ENCODE measurements at regions not wholly inside any gene's neighbourhood (a gene's known extent, or its start where the extent isn't known, plus 50 kb on each side); places are given as distances from the start of the nearest gene placed in this dataset.

DNA sequence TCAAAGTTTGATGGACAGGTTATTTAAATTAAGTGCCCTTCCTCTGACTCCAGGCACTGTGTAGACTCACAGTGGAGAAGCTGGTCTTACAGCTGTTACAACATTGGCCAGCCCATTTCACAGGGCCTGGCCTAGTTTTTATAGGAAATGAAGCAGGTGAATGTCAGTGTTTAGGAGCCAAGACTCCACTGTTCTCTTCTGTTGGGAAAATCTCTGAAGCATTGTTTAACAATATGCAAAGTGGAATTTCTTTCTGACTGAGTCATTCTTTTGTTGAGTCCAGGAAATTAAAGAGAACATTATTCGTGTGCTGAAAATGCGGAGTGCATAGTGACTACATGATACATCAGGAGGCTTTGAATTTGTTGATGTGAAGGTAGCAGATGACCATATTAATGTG lies 64.7 kb downstream of the ARRDC4 start:
- DNase-seq (ENCODE audit: low read depth in 2 of 2): no peak

DNA sequence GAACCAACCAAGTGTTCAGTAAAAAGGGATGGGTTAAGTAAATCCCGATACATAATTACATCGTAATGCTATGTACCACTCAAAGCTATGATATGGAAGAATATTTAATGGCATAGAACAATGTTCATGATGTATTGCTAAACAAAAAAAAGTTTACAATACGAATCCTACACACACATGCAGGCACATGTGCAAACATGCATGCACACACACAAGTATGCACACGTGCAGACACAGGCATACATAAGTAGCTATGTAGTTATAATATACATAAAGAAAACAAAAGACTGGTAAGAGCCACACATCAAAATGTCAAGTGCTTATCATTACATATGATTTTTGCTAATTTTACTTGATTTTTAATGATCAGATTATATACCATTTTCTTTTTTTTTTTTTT lies 74.2 kb downstream of the ARRDC4 start:
- DNase-seq (ENCODE audit: low read depth in 2 of 2): no peak

DNA sequence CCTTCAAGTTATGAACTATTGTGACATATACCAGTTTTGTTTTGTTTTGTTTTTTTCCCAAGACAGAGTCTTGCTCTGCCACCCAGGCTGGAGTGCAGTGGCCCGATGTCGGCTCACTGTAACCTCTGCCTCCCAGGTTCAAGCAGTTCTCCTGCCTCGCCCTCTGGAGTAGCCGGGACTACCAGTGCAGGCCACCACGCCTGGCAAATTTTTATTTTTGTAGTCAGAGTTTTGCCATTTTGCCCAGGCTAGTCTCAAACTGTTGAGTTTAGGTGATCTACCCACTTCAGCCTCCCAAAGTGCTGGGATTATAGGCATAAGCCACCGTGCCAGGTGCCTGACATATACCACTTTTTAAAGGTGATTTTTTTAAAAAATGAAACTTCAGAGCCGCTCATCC lies 74.6 kb downstream of the ARRDC4 start:
- DNase-seq (ENCODE audit: low read depth in 2 of 2): no peak

DNA sequence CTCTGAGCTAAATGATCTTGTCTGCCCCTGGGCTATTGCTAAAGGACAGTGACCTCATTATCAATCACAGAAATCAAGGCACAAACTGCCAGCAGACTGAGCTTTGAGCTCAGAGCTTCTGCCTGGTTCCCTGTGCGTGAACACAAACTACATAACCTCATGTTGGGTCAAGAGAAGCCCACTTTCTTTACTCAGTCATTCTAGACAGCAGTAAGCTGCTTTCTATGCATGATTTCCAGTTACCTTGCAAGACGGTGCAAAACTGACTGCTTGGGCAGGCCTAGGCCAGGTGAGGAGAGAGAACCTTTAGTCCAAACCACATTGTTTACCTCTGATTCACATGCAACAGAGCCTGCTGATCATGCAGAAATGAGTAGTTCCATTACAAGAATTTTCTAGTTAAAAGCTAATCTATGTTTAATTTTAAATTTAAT lies 75.1 kb downstream of the ARRDC4 start:
- DNase-seq (ENCODE audit: low read depth in 2 of 2): no peak

DNA sequence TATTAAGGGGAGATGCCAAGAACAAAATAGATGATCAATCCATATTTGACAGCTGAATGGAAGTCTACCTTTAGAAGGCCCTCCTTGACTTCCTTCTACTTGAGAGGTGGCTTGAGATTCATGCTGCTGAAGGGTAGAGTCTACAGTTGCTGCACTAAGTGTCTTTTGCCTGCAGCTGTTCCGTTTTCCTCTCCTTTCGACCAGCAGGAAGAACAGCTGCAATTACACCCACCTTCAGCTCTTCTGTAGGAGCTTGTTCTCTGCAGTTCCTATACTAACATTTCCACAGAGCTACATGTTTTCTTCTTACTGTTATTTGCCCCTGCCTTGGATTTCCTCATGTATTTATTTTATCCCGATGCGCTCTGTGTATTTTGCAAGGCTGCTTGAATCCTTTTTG lies 79.1 kb downstream of the ARRDC4 start:
- DNase-seq (ENCODE audit: low read depth in 2 of 2): no peak

DNA sequence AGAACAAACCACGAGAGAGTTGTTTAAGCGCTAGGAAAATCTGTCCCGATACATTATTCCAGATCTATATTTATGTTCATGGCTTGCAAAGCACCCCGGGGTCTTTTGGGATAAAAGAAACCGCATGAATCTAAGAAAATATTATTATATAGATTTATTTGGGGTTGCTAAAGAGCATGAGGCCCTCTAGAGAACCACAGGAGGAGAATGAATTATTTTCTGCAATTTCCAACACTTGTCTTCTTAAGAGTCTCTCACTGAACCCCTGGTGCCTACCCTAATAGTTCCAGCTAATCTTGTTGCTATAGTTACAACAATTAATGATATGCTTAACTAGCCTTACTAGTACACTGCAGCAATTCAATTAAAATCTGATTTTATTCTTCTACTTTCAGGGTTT lies 79.6 kb downstream of the ARRDC4 start:
- no peak for DNase-seq (ENCODE audit: low read depth in 2 of 2)

DNA sequence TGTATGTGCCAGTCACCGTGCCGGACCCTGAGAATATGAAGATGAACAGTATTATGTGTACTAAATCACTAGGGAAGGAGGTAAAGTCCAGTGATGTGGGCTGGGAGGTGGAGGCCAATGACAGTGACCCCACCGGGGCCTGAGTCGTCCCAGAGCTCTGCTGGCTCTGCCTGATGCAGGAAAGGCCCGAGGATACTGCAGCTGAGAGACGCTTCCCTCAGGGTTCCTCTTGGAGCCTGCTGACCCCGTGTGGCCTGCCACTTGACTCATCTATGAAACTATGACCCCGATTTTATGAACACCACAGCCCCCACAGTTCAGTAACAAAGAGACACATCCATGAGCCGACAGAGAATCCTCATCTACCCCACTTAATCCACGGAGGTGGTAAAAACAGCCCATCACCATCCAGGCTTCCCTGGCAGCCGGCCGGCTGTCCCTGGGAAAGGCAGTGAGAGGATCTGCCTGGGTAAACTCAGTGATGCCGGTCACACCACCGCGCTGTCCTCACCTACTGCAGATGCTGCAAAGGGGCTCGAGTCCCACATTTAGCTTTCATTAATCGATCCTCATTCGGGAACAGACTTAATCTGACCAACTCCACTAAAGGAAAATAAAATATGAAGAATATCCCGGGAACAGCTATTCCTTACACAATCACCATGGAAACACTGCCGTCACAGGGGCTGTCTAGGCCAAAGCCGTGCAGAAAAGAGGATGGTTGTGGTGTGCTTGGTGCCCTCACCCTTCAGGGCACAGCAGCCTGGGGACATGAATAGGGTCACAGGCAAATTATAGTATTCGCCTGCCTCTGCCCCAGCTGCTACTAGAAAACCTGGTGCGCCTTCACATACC lies 82.9 kb downstream of the ARRDC4 start:
- DNase-seq (ENCODE audit: low read depth in 2 of 2): no peak

DNA sequence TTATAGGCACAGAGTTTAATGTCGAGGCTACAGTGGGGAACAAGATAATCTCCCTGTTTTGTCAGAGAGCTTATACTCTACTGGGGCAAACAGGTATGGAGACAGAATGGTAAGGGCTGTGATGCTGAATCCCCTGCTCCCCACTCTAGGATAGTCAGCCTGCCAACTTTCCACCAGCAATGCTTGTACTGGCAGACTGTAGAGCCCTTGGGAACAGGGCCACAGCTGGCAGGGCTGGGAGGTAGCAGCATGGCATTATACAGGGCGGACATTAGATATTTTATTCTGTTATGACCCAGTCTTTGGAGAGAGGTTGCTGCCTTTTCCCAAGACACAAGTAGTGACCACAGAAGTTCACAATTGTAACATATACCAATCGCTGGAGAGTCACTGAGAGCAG lies 91.2 kb downstream of the ARRDC4 start:
- DNase-seq (ENCODE audit: low read depth in 2 of 2): no peak

DNA sequence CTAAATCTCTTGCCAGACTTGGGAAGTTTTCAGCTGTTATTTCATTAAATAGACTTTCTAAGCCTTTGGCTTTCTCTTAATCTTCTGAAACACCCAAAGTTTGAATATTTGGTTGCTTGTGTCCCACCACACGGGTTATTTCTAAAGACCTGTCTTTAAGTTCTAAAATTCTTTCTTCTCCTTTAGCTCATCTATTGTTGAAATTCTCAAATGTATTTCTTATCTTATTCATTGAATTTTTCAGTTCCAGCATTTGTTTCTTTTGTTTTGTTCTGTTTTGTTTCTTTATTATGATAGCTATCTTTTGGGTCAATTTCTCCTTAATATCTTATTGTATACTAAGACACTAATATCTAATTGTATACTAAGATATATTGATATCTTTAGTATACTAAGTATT lies 97.0 kb downstream of the ARRDC4 start:
- no peak for DNase-seq (ENCODE audit: low read depth in 2 of 2)

DNA sequence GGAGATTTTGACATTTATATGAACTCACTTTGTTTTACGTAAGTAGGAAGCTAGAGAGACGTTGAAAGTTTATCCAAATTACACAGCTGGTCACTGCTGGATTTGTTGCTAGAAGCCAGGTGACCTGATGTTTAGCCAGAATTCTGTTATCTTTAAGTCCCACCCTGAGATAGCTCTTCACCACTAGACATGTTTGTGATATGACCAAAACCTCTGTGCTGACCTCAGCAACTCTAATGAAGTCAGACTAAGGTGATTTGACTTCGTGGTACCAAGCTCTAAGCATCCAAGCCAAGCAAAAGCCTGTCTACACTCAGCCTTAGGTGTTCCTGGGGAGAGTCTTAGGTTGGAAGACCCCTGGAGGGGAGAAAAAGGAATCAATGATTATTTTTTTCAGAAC lies 102.4 kb downstream of the ARRDC4 start:
- DNase-seq (ENCODE audit: low read depth in 2 of 2): no peak

DNA sequence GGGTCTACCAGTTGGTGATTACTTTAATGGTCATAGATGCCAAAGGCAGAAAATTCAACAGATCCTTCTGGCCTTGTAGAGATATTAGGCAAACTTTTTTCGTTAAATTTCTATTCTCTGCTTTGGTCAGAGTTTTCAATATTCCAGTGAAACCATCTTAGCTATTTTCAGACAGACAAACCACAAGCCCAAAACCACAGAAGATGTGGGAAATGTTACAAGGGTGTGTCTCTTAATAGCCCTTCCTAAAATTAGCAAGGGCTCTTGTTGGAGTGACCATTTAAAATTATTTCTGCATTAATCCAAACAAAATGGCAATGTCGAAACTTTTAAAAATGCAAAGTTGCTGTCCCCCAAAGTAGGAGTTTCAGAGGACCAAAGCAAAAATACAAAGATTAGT lies 102.8 kb downstream of the ARRDC4 start:
- no peak for DNase-seq (ENCODE audit: low read depth in 2 of 2)

DNA sequence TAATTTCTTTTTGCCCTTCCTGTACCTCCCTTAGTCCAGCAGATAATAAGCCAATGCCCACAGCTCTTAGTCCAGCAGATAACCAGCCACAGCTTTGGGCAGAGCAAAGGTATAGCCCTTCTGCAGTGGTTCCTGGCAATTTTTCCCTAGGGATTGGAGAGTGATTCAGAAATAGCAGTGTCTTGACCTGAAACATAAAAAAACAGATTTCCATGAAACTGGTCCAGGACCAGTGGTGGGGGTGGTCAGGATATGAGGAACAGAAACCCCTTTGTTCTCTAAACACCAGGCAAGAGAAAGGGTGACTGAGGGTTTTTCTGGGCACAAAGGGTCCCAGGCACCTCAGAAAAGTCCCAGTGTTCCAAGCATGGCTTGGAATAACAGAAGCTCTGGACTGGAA lies 103.4 kb downstream of the ARRDC4 start:
- DNase-seq (ENCODE audit: low read depth in 2 of 2): no peak

DNA sequence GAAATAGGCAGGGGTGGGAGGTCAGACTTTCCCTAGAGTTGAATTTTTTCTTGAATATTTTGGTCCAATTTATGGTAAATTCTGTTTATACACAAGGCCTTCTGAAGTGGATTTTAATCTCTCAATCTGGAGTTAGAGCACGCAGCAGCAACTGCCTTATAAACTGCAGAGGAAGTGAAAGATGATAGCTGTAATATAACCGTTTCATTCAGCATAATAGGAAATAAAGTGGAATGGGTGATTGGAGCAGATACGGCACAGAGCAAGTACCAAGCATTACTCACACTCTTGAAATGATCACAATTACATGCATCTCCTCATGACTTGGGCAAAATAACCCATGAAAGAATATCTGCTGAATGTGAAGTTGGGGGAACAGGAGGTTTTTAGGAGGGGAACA lies 106.8 kb downstream of the ARRDC4 start:
- DNase-seq (ENCODE audit: low read depth in 2 of 2): no peak

DNA sequence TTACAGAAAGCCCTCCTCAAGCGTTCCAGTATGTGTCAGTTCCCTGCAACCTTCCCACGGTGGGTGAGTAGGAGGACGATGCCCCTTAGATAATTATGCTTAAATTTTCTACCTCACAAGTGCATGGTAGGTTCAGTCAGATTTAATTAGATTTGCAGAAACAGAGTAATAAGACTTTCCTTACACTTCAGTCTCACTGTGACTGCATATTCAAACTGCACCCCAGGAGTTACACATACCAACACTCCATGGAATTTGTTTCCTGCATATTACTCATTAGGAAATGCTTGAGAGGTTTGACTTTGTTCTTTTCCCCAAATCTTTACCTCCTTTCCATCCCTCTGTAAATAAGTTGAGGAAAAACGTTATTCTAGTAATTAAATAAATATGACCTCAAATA lies 108.8 kb downstream of the ARRDC4 start:
- DNase-seq (ENCODE audit: low read depth in 2 of 2): no peak

DNA sequence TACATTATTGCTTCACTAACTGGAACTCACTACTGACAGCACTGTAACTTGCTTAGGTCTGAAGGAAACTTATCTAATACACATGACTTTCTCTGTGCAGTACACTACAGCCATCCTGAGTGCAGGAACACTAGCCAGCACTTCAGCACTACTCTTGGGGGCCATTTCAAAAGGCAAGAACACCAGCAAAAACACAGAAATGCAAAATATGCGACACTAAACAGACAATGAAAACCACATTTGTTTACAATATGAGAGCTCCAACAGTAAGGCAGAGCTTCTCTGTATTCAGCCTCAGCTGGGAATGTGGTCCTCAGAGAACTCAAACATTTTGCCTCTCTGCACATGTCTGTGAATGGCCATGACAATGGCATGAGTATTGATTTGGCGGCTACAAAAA lies 109.6 kb downstream of the ARRDC4 start:
- DNase-seq (ENCODE audit: low read depth in 2 of 2): no peak

DNA sequence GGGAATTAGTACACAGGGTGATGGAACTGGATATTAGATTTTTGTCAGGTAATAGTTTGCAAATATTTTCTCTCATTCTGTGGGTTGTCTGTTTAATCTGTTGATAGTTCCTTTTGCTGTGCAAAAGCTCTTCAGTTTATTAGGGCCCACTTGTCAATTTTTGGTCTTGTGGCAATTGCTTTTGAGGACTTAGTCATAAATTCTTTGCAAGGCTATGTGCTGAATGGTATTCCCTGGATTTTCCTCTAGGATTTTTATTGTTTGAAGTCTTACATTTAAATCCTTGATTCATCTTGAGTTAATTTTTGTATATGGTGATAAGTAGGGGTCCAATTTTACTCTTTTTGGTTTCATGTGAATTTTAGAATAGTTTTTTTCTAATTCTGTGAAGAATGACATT lies 111.3 kb downstream of the ARRDC4 start:
- no peak for DNase-seq (ENCODE audit: low read depth in 2 of 2)

DNA sequence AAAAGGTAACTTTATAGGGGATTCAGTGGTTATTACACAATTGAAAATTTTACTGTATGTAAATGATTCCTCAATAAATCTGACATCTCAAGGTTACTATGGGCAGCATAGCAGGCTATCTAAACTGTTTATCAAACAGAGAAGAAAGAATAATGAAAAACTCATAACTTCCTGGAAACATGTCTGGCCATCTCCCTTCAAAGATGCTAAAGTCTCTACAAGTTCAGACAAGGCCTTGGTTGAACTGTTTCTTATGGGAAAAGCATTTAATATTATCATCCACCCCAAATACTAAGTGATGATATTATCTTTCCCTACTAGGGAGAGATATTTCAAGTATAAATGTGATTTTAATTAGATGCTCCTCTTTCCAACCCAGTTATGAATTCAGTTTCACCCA lies 114.9 kb downstream of the ARRDC4 start:
- no peak for DNase-seq (ENCODE audit: low read depth in 2 of 2)

DNA sequence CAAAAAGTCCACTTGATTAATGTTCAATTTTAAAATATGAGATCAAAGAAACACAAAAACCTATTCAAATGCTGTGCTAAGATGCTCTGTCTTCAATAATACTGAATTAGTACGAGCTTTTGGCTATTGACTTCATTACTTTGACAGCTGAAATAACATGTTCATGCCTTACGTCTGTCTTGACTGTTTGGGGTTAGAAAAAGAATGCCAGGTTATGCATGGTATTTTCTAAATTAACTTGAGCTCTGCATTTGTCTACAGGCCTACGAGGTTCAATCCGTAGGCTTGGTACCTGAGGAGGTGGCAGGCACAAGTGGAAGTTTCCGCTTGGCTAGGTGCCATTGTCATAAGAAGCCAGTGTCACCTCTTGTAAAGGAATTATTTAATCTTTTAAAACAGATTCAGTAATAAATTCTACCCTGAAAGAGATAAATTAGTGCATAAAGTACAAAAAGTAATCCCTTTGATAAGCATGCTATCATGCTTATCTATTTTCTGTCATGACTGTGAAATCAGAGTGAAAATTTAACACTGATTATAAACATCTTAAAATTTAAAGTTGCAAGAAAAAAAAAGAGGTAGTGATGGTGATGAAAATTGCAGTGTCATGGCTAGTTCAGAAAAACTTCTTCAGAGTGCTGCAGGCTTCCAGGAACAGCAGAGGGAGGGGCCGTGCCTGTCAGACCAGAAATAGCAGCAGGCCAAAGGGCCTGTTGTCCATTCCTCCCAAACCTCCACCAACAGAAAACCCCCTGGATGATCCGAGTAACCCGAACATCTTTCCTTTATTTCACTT lies 115.7 kb downstream of the ARRDC4 start:
- no peak for DNase-seq (ENCODE audit: low read depth in 2 of 2)

DNA sequence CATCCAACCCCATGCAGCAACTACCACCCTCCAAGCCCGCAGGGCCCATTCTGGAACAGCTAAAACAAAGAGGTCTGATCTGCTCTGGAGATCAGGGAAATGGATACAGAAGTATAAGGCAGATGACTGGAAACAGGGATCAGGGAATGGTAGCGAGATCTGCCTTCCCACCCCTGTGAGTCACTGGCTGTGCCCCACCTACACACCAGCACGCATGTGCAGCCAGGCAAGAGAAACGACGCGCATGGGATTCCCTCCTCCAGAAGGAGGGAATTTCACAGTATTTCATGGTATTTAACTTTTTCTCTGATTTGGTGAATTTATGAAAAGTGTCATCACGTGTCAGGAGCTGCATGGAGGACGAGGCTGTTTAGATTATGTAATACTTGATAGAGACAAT lies 116.7 kb downstream of the ARRDC4 start:
- DNase-seq (ENCODE audit: low read depth in 2 of 2): no peak

DNA sequence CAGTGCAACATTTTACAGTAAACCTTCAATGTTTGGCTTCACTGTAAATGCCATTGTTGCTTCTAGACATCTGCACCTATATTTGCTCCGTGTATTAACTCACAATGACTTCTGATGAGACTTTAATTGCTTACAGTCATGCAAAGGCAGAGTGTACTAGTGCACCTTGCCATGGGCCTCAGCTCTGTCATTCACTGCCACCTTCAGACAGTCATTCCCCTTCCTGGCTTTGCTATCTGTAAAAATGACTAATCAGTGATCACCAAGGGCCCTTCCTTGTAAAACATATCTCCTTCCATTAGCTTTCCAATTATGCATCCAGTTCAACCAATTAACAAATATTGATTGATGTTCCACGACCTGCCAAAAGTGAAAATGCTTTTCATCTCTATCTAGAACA lies 120.3 kb downstream of the ARRDC4 start:
- DNase-seq (ENCODE audit: low read depth in 2 of 2): no peak

DNA sequence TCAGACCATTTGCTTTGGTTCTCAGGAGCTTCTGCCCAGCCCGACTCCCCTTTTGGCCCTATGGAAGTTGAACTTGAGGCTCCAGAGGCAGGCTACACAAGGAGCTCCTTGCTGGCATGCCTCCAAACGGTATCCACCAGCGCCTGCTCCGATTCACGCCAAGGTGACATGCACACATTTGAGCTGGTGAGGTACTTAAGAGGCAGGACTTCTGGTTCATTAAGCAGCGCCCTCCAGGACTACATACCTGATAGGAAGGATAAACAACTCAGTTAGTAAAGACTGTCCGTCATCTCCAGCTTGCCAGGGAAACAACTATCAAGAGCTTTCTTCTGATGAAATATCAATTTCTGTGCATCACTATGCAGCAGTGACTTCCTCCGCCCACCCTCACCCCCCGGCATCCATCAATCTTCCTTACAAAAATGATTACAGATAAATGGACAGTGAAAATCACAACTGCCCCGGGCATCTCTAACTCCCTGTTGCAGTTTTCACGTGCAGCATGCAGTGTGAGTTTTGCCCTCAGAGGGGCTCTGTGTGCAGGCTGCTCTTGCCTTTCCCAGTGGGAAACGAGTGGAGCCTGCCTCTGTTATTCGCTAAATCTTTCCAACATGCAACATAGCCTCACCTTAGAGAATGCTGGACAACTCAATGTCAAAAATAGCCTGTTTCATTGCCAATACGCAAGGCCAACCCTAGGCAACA lies 122.9 kb downstream of the ARRDC4 start:
- no peak for DNase-seq (ENCODE audit: low read depth in 2 of 2)

DNA sequence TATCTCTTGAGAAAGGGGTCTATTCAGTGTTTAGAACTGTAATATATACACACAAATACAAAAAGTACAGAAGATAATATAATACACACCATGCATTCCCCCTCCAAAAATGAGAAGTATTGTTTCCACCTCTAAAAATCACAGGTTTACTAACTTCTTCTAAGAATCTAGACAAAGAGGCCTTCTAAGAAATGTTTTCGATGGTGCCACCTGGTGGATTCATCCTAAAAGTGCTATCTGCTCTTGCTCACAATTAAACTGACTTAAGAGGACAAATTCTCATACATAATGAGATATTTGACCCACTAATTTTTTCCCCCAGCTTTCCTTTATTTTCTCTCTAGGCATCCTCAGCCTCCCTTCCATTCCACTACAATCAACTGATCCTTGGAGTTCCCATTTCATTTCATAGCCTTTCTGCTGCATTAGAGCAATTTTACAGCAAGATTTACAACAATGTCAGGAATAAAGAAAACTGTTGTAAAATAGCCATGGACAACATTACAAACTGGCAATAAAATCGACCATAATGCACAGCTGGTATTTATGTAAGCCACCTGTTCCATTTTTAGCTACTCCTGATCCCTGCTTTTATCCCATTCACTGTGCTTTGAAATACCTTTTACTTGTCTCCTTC lies 124.6 kb downstream of the ARRDC4 start:
- DNase-seq (ENCODE audit: low read depth in 2 of 2): no peak

All from stimulated activated CD8-positive, alpha-beta memory T cell treated with anti-CD3 and anti-CD28 coated beads, Interleukin-2, amount 100 ng/mL, for 48 hours (primary cell).